ENCODE measurements at regions not wholly inside any gene's neighbourhood (a gene's known extent, or its start where the extent isn't known, plus 50 kb on each side); places are given as distances from the start of the nearest gene placed in this dataset.
"Not testable (repeated sequence)": the region's sequence is repeated elsewhere in the genome, so short reads cannot be mapped to it uniquely, and the experiment has no call there.

DNA sequence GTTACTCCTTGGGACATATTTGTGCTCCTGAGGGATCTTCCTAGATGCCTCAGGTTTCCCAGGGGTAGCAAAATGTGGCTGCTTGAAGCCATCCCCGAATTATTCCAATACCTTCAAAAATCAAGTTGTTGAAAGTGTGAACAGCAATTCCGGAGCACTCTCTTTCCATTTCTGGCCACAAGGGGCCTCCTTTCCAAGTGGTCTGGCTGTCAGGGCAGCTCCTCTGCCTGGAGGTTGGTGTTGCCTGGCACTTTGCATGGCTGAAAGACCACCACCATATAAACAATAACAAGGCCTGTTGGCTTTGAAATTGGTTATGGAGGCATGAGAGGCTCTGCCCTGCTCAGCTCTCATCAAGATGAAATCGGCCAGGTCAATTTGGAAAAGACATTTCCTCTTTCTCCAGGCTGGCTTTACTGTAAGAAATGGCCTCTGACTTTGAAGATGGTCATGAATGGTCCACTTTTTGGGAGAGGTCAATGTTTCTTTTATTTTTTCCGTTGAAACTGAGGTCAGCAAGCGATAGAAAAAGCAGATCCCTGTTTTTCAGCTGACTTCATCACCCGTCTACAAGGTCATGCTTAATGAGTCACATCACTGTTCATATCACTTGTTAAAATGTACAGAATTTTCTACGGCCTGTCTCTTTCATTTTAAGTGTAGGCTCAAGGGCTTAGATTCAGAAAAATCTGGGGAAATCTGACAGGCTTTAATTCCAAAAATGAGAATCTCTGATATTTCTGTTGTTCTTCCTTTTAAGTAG lies 481.1 kb upstream of the ZNF608 start:
- in situ Hi-C loops (cut with MboI; ENCODE audit: low sequenced_read_pairs), result no loop called here
- H3K4me3 ChIP-seq, result no peak overlapping the region
- H3K4me1 ChIP-seq, result no peaks in the 10 kb centered on the region
- no peaks in the 10 kb centered on the region for H3K27me3 ChIP-seq (ENCODE audit: low read depth)
- H3K36me3 ChIP-seq (replicated peaks), result no peaks in the 10 kb centered on the region
- DNase-seq (ENCODE audit: low spot score in 2 of 2), result peak; percentile 46 to 65
- no peaks in the 10 kb centered on the region for H3K9me3 ChIP-seq

DNA sequence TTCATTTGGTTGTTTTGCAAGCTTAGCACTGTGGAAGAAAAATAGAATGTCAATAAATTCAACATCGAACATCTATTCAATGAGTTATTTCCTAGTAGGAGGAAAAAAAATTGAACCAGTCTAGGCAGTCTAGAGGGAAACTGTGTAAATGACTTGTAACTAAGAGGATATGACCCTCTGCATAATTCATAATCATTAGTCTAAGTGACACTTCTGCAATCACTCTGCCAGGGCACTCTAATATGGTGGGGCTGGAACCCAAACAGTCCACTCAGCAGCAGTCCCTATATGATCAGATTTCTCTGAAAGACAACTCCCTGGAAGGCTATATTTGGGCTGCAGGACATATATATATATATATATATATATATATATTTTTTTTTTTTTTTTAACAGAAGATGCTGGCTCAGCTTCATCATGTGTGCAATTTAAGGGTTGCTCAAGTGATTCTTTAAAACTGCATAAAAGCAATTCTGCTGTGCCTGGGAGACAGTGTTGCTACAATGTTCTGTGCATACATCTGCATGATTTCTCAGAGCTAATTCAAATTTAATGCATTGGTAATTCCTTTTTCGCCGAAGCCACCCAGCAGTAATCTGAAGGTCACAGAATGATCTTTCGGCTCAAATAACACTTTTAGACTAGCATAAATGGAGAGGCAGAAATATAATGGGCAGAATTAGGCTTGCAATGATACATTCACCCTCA lies 482.1 kb upstream of the ZNF608 start:
- H3K27me3 ChIP-seq (ENCODE audit: low read depth), result no peaks in the 10 kb centered on the region
- DNase-seq (ENCODE audit: low spot score in 2 of 2), result no peak
- H3K36me3 ChIP-seq (replicated peaks), result no peaks in the 10 kb centered on the region
- in situ Hi-C loops (cut with MboI; ENCODE audit: low sequenced_read_pairs), result no loop called here
- no peaks in the 10 kb centered on the region for H3K9me3 ChIP-seq
- H3K4me1 ChIP-seq, result no peaks in the 10 kb centered on the region
- H3K4me3 ChIP-seq, result no peak overlapping the region

DNA sequence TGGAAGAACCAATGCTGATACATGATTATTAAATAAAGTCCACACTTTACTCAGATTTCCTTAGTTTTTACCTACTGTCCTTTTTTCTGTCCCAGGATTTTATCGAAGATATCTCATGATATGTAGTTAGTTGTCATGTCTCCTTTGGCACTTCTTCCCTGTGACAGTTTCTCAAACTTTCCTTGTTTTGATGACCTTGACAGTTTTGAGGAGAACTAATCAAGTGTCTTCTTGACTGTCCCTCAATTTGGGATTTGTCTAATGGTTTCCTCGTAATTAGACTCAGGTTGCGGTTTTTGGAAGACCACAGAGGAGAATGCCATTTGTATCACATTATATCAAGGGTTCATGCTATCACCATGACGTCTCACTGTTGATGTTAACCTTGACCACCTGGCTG lies 483.1 kb upstream of the ZNF608 start:
- in situ Hi-C loops (cut with MboI; ENCODE audit: low sequenced_read_pairs), result no loop called here
- Histone ChIP-seq H3K9me3 (no peaks in the 10 kb centered on the region), H3K4me1 (peaks cover 7% of the 10 kb centered on the region), H3K4me3 (no peak overlapping the region), H3K27me3 (ENCODE audit: low read depth) (no peaks in the 10 kb centered on the region), H3K36me3 (replicated peaks) (no peaks in the 10 kb centered on the region)
- DNase-seq (ENCODE audit: low spot score in 2 of 2), result no peak

DNA sequence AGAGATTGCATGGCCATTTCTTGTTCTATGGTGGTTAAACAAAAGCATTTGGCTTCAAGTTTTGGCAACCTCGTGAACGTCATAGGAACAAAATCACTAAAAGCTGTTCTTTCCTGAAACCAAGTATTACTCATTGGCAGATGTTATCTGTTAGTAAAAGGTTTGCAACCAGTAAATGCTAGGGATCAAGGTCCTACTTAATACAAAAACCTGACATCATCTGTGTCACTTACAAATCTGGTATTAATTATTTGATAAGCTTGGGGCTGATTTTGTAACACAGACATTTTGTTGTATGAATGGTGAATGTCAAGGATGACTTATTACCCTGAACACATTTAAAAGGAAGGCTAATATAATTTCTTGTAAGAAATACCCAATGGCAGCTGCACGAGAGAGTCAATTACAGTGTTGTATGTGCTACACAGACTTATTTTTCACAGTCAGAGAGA lies 486.4 kb upstream of the ZNF608 start:
- DNase-seq (ENCODE audit: low spot score in 2 of 2), result no peak
- no peaks in the 10 kb centered on the region for H3K27me3 ChIP-seq (ENCODE audit: low read depth)
- no peaks in the 10 kb centered on the region for H3K36me3 ChIP-seq (replicated peaks)
- no peaks in the 10 kb centered on the region for H3K9me3 ChIP-seq
- H3K4me3 ChIP-seq, result no peak overlapping the region
- H3K4me1 ChIP-seq, result peaks cover 17% of the 10 kb centered on the region
- in situ Hi-C loops (cut with MboI; ENCODE audit: low sequenced_read_pairs), result no loop called here

DNA sequence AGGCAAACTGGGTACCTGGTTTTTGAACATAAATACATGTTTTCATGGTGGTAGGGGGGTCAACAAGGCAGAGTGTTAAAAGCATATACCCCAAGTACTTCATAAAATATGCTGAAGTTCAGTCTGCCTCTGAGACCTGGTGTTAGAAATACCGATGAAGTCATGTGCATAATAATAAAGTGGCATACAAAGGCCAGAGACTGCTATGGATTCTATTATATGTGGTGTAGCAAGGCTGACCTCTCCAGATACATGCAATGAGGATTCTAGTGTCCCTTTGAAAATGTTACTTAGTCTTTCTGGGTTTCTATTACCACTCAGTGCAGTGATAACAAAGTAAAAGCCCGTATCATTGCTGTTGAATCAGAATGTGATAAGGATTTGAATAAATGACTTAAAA lies 487.5 kb upstream of the ZNF608 start:
- no peaks in the 10 kb centered on the region for H3K36me3 ChIP-seq (replicated peaks)
- H3K4me3 ChIP-seq, result no peak overlapping the region
- peak in 1 of 2 experiments; percentile 40 for DNase-seq (ENCODE audit: low spot score in 2 of 2)
- in situ Hi-C loops (cut with MboI; ENCODE audit: low sequenced_read_pairs), result no loop called here
- peaks cover 17% of the 10 kb centered on the region for H3K4me1 ChIP-seq
- no peaks in the 10 kb centered on the region for H3K9me3 ChIP-seq
- H3K27me3 ChIP-seq (ENCODE audit: low read depth), result no peaks in the 10 kb centered on the region

DNA sequence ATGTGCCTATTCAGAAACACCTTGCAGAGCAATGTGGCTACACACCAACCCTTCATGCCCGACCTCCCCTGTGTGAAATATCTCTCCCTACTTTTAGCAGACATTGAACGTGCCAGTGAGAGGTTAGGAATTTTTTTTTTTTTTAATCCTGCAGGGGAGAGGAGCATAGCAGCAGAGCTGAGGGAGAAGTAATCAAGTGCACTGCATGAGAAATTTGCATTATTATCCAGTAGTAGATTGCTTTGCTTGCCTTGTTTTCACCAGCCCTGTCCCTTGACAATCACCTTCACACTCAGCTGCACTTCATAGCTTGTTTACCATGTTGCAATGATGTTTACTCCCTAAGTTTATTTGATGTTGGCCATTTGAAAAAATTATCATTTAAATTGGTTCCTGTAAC lies 489.6 kb upstream of the ZNF608 start:
- no peaks in the 10 kb centered on the region for H3K36me3 ChIP-seq (replicated peaks)
- no peaks in the 10 kb centered on the region for H3K27me3 ChIP-seq (ENCODE audit: low read depth)
- no peak for DNase-seq (ENCODE audit: low spot score in 2 of 2)
- in situ Hi-C loops (cut with MboI; ENCODE audit: low sequenced_read_pairs), result no loop called here
- no peak overlapping the region for H3K4me3 ChIP-seq
- H3K9me3 ChIP-seq, result no peaks in the 10 kb centered on the region
- peaks cover 17% of the 10 kb centered on the region for H3K4me1 ChIP-seq

DNA sequence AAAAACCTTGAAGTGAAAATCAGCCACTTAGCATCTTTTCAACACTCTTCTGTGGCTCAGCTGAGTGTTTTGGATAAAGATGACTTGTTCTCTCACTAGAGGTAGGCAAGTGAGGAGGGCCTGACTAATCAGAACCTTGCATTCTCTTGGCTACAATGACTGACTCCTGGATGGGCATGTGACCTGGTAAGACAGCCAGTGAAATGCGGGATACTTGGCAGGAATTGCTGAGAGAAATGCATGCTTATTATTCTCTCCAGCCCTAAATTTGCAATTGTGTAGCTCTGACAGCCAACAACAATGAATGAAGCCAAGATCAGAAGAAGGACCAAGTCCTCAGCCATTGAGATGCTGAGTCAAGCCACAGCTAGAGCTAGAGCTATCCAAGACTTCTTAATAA lies 490.5 kb upstream of the ZNF608 start:
- Histone ChIP-seq H3K4me3 (no peak overlapping the region), H3K9me3 (no peaks in the 10 kb centered on the region), H3K4me1 (peaks cover 17% of the 10 kb centered on the region), H3K27me3 (ENCODE audit: low read depth) (no peaks in the 10 kb centered on the region), H3K36me3 (replicated peaks) (no peaks in the 10 kb centered on the region)
- in situ Hi-C loops (cut with MboI; ENCODE audit: low sequenced_read_pairs), result no loop called here
- DNase-seq (ENCODE audit: low spot score in 2 of 2), result peak; percentile 29 to 44

DNA sequence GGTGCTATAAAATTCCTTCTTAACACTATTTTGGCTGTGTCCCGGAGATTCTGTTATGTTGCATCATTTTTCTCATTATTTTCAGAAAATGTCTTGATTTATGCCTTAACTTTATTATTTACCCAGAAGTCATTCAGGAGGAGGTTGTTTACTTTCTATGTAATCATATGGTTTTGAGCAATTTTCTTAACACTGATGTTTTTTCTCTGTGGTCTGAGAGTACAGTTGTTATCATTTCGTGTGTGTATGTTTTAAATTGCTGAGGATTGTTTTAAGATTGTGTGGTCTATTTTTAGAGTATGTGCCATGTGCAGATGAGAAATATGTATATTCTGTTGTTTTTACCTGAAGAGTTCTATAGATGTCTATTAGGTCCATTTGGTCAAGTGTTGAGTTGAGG lies 498.1 kb upstream of the ZNF608 start:
- in situ Hi-C loops (cut with MboI; ENCODE audit: low sequenced_read_pairs), result no loop called here
- Histone ChIP-seq H3K27me3 (ENCODE audit: low read depth) (no peaks in the 10 kb centered on the region), H3K36me3 (replicated peaks) (no peaks in the 10 kb centered on the region), H3K9me3 (no peaks in the 10 kb centered on the region), H3K4me3 (no peak overlapping the region), H3K4me1 (no peaks in the 10 kb centered on the region)
- no peak for DNase-seq (ENCODE audit: low spot score in 2 of 2)

DNA sequence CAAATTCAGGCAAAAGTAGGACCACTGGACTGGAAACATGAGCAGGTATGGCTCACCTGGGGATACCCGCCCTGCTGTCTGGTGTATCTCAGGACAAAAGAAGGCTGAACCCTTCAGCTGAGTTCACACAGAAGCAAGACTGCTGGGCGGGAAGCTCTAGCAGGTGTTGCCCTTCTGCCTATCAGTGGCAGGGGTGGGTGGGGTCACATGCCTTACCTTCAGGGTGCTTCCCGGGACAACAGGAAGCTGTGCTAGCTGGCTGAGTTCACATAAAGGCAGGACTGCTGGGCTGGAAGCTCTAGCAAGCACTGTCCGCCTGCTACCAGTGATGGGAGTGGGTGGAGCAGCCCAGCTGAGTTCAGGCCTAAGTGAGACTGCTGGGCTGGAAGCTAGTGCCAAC lies 498.8 kb upstream of the ZNF608 start:
- Histone ChIP-seq H3K9me3 (no peaks in the 10 kb centered on the region), H3K27me3 (ENCODE audit: low read depth) (no peaks in the 10 kb centered on the region), H3K36me3 (replicated peaks) (no peaks in the 10 kb centered on the region), H3K4me1 (no peaks in the 10 kb centered on the region), H3K4me3 (no peak overlapping the region)
- no peak for DNase-seq (ENCODE audit: low spot score in 2 of 2)
- in situ Hi-C loops (cut with MboI; ENCODE audit: low sequenced_read_pairs), result no loop called here

DNA sequence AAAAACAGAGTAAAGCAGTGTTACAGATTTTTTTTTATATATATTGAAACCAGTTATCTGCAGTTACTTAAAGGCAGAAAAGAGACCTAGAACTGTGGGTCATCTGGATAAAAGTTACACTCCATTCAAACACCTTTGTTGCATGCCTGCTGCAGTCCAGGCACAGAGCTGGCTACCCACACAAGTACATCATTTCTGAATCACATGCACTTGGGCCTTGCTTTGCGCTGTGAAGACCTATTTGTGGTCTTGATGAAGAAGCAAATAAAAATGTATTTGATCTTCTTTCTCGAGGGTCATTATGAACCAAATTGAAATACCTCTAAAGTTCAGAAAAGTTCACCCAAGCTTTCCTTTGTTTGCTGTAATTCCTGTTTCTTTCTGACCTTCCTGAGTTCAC lies 503.0 kb upstream of the ZNF608 start:
- no peak overlapping the region for H3K4me3 ChIP-seq
- H3K9me3 ChIP-seq, result peaks cover 7% of the 10 kb centered on the region
- no peak for DNase-seq (ENCODE audit: low spot score in 2 of 2)
- in situ Hi-C loops (cut with MboI; ENCODE audit: low sequenced_read_pairs), result no loop called here
- no peaks in the 10 kb centered on the region for H3K4me1 ChIP-seq
- H3K36me3 ChIP-seq (replicated peaks), result no peaks in the 10 kb centered on the region
- no peaks in the 10 kb centered on the region for H3K27me3 ChIP-seq (ENCODE audit: low read depth)

DNA sequence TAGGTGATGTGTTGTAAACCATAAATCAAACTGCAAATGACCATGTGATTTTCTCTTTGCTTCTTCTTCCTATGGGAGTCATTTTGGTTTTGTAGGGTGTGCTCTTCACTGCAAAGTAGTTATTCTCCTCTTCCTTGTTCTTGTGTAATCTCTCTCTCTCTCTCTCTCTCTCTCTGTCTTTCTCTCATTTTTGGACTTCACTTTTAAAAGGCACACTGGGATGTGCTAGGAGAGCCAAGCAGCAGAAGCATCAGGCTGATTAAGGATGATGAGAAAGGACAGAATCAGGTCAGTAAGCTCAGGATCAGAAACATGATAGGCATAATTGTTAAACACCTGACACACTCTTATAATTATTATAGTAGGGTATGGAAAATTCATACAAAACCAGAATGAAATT lies 505.3 kb upstream of the ZNF608 start:
- peaks cover 7% of the 10 kb centered on the region for H3K9me3 ChIP-seq
- no peaks in the 10 kb centered on the region for H3K36me3 ChIP-seq (replicated peaks)
- in situ Hi-C loops (cut with MboI; ENCODE audit: low sequenced_read_pairs), result no loop called here
- no peak overlapping the region for H3K4me3 ChIP-seq
- H3K4me1 ChIP-seq, result no peaks in the 10 kb centered on the region
- H3K27me3 ChIP-seq (ENCODE audit: low read depth), result no peaks in the 10 kb centered on the region
- no peak for DNase-seq (ENCODE audit: low spot score in 2 of 2)

DNA sequence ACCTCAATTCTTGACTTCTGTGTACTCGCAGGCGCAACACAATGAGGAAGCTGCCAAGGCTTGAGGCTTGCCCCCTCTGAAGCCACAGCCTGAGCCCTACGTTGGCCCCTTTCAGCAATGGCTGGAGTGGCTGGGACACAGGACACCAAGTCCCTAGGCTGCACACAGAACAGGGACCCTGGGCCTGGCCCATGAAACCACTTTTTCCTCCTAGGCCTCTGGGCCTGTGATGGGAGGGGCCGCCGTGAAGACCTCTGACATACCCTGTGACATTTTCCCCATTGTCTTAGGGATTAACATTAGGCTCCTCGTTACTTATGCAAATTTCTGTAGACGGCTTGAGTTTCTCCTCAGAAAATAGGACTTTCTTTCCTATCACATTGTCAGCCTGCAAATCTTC lies 507.2 kb upstream of the ZNF608 start:
- DNase-seq (ENCODE audit: low spot score in 2 of 2); H3K4me1 ChIP-seq; H3K36me3 ChIP-seq (replicated peaks); H3K9me3 ChIP-seq; H3K27me3 ChIP-seq (ENCODE audit: low read depth); in situ Hi-C loops (cut with MboI; ENCODE audit: low sequenced_read_pairs); H3K4me3 ChIP-seq: not testable (repeated sequence)

DNA sequence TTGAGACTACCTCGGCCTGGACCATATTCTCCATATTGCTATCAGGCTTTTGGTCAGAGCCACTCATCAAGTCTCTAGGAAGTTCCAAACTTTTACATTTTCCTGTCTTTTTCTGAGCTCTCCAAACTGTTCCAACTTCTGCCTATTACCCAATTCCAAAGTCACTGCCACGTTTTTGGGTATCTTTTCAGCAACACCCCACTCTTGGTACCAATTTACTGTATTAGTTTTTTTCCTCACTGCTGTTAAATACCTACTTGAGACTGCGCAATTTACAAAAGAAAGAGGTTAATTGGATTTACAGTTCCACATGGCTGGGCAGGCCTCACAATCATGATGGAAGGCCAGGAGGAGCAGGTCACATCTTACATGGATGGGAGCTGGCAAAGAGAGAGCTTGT lies 507.8 kb upstream of the ZNF608 start:
- DNase-seq (ENCODE audit: low spot score in 2 of 2), result no peak
- Histone ChIP-seq H3K4me3 (no peak overlapping the region), H3K9me3 (peaks cover 7% of the 10 kb centered on the region), H3K27me3 (ENCODE audit: low read depth) (no peaks in the 10 kb centered on the region), H3K36me3 (replicated peaks) (no peaks in the 10 kb centered on the region), H3K4me1 (no peaks in the 10 kb centered on the region)
- in situ Hi-C loops (cut with MboI; ENCODE audit: low sequenced_read_pairs), result no loop called here

DNA sequence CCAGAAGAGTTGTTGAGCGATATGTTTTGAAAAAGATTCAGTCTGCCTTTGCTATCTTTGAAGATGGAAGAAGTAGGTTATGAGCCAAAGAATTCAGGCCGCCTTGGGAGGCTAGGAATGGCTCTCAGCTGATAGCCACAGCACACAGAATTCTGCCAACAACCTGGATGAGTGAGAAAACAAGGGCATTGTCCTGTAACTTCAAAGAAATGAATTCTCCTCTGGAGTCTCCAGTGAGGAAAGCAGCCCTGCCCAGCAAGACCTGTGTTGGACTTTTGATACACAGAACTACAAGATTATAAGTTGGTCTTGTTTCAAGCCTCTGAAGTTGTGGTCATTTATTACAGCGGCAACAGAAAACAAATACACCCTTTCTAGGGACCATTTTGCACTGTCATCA lies 509.9 kb upstream of the ZNF608 start:
- Histone ChIP-seq H3K4me3 (no peak overlapping the region), H3K36me3 (replicated peaks) (no peaks in the 10 kb centered on the region), H3K9me3 (peaks cover 7% of the 10 kb centered on the region), H3K4me1 (no peaks in the 10 kb centered on the region), H3K27me3 (ENCODE audit: low read depth) (no peaks in the 10 kb centered on the region)
- no peak for DNase-seq (ENCODE audit: low spot score in 2 of 2)
- in situ Hi-C loops (cut with MboI; ENCODE audit: low sequenced_read_pairs), result no loop called here

Data from HAP-1 (cell line).